ENCODE measurements at regions not wholly inside any gene's neighbourhood (a gene's known extent, or its start where the extent isn't known, plus 50 kb on each side); places are given as distances from the start of the nearest gene placed in this dataset.
"Not testable (repeated sequence)": the region's sequence is repeated elsewhere in the genome, so short reads cannot be mapped to it uniquely, and the experiment has no call there.

DNA sequence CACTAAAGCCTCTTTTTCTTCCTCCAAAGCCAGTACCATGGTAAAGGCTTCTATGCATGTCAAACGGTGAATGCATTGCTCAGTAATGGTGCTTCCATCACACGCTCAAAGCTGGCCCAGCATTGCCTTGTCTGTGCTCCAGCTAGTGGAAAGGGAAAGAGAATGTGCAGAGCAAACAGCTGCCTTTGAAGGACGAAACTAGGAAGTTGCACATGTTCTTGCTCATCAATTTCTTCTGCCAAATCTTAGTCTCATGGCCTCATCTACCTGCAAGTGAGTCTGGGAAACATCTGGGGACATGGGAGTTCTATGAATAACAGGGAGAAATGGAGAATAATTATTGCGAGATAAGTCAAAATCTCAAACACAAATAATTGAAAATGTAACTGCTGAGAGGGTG is 216.5 kb upstream of the SSTR4 start:
- DNase-seq (ENCODE audit: low spot score) = no peak

DNA sequence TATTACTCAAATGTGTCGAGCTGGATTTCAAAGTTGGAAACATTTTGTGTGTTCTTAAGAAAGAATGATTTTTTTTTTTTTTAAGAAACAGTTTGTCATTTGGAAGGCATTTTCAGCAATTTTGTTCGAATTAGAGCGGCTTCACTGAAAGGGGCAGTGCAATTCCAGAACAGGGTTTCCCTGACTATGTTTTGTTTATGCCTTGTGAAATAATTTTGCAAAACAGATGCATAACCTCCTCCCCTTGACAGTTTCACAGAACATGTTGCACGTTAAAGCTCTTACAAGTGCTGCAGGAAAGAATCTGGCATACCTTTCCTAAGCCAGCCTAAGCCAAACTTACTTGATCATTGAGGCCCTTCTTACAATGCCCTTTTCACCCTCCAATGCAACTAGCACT is 216.0 kb upstream of the SSTR4 start:
- peak; percentile 2 for DNase-seq (ENCODE audit: low spot score)

GRCh38 chr20:22819784-22820183 is 215.3 kb upstream of the SSTR4 start:
- peak; percentile 19 for DNase-seq (ENCODE audit: low spot score)

DNA sequence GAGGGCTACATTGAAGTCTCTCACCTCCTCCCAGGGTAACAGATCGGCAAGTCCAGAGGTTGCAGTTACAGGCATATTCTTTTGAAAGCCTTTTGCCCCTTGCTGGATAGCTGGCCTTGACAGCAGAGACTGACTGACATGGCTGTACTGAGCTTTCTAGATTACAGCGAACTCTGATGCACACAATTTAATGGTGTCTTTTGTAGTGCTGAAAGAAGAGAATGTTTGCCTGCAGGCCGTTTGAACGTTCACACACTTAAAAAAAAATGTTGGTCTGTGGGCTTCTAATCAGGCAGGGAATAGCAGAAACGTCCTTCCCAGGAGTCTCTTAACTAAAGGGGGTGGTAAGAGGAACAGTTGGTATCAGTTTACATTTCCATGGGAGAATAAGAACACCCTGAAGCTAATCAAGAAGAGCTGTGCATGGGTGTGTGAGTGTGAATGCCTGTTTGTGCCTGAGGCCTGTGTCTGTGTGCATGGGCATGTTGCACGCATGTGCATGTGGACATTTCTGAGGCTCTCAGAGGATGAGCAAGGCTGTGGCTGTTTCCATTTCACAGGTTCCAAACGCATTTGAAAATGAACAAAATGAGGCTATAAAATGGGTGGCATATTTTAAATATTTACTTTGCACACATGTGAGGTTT is 213.9 kb upstream of the SSTR4 start:
- no peak for DNase-seq (ENCODE audit: low spot score)

DNA sequence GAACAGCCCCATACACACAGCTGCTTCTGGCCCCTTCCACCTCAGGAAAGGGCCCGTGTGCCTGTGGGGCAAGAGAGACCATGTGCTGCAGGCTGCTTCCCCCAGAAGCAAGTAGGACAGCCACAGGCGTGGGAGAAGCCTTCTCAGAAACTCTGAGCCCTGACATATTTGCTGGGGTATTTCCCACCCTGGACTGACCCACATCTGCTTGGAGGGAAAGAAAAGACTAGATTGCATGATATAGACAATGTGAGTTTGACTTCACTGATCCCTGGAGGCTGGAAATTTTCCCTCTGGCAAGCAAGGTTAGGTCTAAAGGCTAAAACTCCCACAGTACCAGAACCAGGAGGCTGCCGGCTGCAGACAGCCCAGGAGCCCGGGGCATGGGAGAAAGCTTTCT is 213.3 kb upstream of the SSTR4 start:
- DNase-seq (ENCODE audit: low spot score) = peak; percentile 33

- DNase-seq (ENCODE audit: low spot score) = peak; percentile 14
Observed at GRCh38 chr20:22823119-22823518, 212.0 kb upstream of the SSTR4 start.

DNA sequence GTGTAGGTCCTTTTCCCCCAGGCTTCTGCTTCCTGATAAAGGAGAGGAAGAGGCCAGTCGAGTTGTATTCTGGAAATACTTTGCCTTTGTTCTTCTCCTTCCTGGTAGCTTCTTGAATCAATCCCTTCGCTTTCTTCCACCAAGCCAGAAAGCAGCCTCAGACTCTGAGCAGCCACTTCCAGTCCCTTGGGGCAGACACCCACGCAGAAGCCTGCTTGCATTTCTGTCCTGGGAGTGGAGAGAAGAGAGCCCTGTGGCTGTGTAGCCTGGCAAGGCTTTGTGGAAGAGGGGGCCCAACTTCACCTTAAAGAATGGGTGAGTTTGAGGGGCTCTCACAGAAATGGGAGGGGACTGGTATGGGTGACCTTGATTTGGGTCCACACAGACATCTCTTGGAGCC is 211.0 kb upstream of the SSTR4 start:
- peak; percentile 9 for DNase-seq (ENCODE audit: low spot score)

GRCh38 chr20:22825076-22825475 is 210.0 kb upstream of the SSTR4 start:
- no peak for DNase-seq (ENCODE audit: low spot score)

DNA sequence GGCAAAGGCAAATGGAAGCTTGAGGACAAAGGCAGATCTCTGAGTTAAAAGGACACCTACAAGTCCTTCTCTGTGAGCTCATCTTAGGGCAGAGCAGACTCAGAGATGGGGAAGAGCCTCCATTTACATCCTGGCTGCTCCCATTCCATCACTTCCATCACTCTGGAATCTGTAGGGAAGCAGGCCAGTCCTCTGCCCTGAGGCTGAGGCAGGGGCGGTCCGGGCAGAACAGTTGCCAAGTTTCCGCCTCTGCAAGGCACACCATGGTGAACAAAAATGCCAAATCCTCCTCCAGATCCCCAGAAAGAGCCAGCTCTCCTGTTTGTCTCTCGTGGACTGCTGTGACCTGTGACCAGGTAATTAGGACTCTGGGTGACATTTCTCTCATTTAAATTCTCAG is 209.6 kb upstream of the SSTR4 start:
- DNase-seq (ENCODE audit: low spot score) = peak; percentile 8

DNA sequence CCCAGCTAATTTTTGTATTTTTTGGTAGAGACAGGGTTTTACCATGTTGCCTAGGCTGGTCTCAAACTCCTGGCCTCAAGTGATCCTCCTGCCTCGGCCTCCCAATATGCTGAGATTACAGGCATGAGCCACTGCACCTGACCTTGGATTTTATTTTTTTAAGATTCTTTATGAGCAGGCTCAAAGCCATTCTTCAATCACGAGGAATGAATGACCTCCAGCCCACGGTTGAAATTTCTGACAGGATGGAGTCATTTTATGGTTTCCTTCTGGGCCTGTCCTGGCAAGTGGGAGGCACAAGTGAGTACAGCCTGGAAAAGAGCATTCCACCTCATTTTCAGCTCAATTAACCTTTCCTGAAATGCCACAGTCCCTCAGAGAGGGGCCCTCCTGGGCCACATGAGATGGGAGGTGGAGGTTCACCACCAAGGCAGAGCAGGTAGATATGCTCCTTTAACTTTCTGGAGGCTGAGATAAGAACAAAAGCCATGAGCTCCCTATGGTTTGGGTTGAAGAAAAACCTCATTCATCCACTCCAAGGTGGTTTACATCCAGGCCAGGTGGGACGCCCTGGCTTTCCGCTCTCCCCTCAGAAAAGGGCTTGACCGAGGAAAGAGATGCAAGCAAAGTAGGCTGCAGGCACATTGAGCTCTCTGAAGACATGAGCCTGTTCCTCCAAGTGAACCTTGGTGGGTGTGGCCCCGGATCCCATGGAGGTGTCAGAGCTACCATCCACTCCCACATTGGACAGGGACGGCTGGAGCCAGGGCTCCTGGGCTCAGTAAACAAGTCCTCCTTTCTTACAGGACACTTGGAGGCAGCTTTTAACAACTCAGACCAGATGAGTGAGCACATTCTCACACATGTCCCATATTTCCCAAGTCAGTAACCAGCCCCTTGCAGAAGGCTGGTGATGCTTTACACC is 208.5 kb upstream of the SSTR4 start:
- DNase-seq (ENCODE audit: low spot score) = peak; percentile 28

- DNase-seq (ENCODE audit: low spot score) = peak; percentile 14
Observed at GRCh38 chr20:22827916-22828315, 207.2 kb upstream of the SSTR4 start.

GRCh38 chr20:22829356-22829755 is 205.8 kb upstream of the SSTR4 start:
- DNase-seq (ENCODE audit: low spot score) = no peak

- DNase-seq (ENCODE audit: low spot score) = no peak
Observed at GRCh38 chr20:22830138-22830537, 205.0 kb upstream of the SSTR4 start.

DNA sequence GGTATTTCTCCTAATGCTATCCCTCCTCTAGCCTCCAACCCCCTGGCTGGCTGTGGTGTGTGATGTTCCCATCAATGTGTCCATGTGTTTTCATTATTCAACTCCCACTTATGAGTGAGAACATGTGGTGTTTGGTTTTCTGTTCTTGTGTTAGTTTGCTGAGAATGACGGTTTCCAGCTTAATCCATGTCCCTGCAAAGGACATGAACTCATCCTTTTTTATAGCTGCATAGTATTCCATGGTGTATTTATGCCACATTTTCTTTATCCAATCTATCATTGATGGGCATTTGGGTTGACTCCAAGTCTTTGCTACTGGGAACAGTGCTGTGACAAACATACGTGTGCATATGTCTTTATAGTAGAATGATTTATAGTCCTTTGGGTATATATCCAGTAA is 204.4 kb upstream of the SSTR4 start:
- not testable (repeated sequence) for DNase-seq (ENCODE audit: low spot score)

DNA sequence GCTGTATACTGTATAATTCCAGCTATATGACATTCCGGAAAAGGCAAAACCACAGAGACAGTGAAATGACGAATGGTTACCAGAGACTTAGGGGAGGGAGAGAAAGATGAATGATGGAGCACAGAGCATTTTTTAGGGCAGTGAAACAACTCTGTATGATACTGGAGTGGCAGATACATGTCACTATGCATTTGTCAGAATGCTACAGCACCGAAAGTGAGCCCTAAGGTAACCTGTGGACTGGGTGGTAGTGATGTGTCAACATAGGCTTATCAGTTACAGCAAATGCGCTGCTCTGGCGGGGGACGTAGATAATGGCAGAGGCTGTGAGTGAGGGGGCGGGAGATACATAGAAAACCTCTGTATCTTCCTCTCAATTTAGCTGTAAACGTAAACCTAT is 201.3 kb upstream of the SSTR4 start:
- DNase-seq (ENCODE audit: low spot score) = no peak

GRCh38 chr20:22834651-22835256 is 200.4 kb upstream of the SSTR4 start:
- no peak for DNase-seq (ENCODE audit: low spot score)

GRCh38 chr20:22836211-22836610 is 198.9 kb upstream of the SSTR4 start:
- no peak for DNase-seq (ENCODE audit: low spot score)

- DNase-seq (ENCODE audit: low spot score) = no peak
Observed at GRCh38 chr20:22836877-22837276, 198.2 kb upstream of the SSTR4 start.

DNA sequence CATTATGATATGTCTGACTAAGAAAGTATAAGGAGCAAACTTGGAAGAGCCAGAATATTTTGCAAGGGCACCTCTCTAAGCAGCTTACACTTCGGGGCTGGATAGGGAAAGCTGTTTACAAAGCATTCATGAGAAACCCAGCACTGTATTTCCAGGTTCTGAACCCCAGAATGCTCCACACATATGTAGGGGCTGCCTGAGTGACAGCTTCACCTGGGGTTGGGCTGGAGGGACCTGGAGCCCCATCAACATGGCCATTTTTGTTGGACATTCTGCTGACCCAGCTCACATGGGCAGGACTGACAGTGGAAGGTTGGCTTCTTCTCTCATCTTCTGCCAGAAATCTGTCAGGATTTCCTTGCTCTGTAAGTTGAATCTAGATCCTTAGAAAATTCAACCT is 197.1 kb upstream of the SSTR4 start:
- no peak for DNase-seq (ENCODE audit: low spot score)

GRCh38 chr20:22841846-22842245 is 193.3 kb upstream of the SSTR4 start:
- no peak for DNase-seq (ENCODE audit: low spot score)

- DNase-seq (ENCODE audit: low spot score) = no peak
Observed at GRCh38 chr20:22842793-22843192, 192.3 kb upstream of the SSTR4 start.

GRCh38 chr20:22844959-22845358 is 190.2 kb upstream of the SSTR4 start:
- no peak for DNase-seq (ENCODE audit: low spot score)

GRCh38 chr20:22846863-22847262 is 188.2 kb upstream of the SSTR4 start:
- no peak for DNase-seq (ENCODE audit: low spot score)

All from ureter (tissue), 1 donor.